HG03045 (cell line): ENCODE measurements at regions not wholly inside any gene's neighbourhood (a gene's known extent, or its start where the extent isn't known, plus 50 kb on each side); places are given as distances from the start of the nearest gene placed in this dataset.
"Not testable (repeated sequence)": the region's sequence is repeated elsewhere in the genome, so short reads cannot be mapped to it uniquely, and the experiment has no call there.

ENCODE experiments used
- ATAC-seq: cut with Tn5 transposase; IDR thresholded peaks from one replicate; pipeline ENCODE4 v1.9.1; 2021; ENCODE audit warnings: mild to moderate bottlenecking, moderate library complexity; ENCODE audit not compliant: unreplicated experiment

DNA sequence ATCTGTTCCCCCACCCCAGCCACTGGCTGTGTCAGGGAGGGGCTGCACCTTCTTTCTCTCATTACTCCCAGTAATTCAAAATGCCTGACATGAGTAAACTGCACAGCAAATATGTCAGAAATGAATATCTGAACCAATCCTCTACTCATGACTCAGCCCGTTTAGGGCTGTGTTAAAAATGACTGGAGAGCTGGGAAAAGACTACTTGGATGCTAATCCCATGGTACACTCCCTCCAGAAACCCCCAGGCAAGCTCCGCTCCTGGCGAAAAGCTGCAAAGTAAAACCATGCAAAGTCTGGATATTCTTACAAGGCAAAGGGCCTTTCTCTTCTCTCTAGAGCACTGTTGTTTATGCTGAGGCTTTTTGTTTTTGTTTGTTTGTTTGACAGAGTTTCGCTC lies 448.1 kb upstream of the DYNLRB2 start:
- ATAC-seq: no peak

DNA sequence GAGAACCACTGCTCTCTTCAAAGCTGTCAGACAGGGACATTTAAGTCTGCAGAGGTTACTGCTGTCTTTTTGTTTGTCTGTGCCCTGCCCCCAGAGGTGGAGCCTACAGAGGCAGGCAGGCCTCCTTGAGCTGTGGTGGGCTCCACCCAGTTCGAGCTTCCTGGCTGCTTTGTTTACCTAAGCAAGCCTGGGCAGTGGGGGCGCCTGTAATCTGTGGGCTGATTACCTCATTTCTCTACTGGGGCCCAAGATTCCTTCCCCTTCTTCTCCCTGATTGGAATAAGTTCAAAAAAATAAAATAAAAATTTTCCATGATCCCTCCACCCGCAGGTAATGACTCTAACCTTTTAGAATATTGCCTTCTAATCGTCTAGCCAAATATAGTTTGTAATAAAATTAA lies 449.3 kb upstream of the DYNLRB2 start:
- ATAC-seq: not testable (repeated sequence)

DNA sequence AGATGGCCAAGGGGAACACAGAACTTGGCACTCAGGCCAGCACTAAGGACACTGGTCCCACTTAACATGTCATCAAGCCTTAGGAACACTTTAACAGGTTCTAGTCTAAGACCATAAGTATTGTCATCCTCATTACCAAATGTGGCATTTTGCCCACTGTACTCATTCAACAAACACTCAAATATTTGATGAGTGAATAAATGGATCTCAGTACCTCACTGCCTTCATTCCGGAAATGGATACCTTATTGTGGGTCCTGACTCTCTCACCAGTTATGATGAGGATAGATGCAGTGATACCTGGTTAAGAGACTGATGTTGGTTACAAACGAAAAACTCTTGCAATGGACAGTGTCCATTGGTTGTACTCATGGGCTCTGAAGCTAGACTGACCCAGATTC lies 455.2 kb upstream of the DYNLRB2 start:
- ATAC-seq: no peak

DNA sequence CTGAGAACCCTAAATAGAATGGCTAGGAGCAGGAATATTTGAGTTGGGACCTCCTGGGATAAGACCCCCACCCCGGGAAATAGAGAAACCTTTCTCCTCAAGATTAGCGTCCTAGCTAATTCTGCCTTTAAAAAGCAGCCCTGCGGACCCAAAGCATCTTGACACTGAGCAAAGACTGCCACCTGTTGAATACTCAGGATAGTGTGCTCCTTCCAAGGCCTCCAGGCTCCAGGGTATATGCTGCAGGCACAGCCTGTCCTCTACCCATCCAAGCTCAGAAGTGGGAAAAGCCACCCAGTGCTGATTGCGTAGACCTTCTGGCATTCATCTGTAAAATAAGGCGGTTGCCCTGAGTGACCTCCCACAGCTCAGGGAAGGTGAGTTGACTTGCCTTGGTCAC lies 456.2 kb upstream of the DYNLRB2 start:
- no peak for ATAC-seq

DNA sequence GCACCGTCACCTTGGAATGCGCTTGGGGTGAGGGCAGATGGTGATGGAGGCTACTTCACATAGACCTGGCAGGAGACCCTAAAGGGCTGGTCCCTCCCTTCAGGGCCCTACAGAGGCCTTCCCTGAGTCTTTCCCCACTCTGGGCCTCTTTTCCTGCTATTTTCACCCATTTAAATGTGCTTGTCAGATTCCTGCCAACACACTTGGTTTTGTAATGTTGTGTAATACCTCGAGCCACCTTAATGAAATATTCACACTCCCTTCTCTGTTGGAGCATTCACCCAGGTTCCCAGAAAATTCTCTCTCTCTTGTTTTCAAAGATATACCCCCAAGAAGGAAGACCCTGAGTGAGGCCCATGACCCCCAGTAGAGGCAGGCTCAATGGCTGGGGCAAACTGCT lies 456.6 kb upstream of the DYNLRB2 start:
- ATAC-seq: no peak

DNA sequence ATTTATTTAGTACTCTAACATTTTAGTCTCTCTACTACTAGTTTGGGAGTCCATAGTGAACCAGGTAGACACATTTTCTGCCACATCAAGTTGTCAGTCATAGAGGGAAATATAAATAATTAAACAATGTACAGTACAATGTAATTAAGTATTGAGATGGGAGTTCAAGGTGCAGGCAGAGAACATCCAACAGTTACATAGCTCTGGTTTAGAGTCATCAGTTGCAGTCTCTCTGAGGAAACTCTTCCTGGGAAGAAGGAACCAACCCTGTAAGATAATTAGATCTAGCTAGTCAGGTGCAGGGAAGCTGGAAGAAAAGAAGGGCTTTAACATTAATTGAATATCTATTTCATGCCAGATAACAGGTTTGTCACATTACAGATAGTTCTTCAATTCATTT lies 457.9 kb upstream of the DYNLRB2 start:
- no peak for ATAC-seq

DNA sequence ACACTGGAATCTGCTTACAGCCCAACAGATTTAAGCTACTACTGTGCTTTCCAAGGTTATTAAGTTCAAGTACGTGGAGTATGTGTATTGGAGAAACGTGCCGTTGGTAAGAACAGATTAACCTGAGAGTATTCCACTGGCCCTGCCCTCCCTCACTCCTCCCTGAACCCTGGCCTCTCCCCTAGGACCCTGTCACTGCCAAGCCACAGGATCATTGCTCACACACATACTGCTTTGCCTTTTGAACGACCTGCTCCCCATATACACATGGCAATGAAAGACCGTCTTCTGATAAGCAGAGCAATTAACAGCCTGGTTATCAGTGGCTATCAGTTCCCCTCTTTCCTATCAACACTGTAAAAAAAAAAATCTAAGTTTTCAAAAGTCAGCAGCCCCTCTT lies 458.9 kb upstream of the DYNLRB2 start:
- no peak for ATAC-seq

DNA sequence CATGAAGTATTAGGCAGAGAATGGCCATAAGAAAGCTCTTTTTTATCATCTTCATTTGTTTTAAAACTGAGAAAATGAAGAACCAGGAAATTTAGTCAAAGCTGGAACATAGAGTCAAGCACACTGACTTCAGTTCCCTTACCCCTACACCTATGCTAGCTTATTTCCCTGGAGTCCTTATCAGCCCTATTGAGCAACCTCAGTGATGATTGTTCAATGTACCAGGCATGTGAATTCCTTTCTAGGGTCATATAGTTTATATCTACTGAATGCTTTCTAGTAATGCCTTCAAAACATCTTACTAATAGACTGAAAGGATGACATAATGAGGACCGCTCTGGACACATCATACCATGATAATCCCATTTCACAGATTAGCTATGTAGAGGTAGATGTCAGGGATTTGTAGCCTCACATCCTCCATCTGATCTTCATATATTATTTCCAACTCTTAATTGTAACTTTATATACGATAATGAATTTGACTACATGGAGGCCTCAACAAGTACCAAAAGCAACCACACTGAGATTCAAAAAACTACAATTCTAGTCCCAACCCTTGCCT lies 460.4 kb upstream of the DYNLRB2 start:
- ATAC-seq: no peak

DNA sequence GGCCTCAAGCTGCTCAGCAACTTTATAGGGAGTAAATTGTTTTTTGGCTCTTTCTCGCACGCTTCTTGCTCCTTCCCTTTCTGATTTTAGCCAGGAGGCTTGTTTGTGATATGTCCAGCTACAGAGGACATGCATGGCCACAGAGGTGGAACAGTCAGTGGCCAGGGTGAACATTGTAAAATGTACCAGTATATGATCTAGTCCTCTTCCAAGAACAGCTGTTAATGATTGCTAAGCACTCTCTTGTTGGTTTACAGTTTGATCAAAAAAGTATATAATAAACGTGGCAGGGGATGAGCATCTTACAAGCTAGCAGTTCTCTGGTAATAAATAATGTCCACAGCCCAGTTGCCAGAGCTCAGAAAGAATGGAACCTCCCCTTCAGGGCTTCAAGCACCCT lies 461.7 kb upstream of the DYNLRB2 start:
- no peak for ATAC-seq

DNA sequence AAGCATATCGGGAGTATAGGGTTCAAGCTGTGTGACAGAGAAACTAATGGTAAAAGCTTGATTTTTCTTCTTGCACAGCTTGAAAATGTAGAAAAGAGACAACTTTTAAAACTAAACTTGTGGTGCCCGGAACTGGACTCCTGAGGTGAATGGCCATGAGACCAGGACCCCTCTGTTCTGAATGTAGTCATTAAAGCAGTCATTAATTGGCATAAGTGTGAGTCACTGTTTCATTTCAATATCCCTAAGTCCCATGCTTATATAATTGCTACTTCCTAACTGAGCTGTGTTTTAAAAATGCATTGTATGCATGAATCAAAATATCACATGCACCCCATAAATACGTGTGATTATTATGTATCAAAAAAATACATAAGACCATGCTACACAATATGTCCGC lies 463.1 kb upstream of the DYNLRB2 start:
- no peak for ATAC-seq

DNA sequence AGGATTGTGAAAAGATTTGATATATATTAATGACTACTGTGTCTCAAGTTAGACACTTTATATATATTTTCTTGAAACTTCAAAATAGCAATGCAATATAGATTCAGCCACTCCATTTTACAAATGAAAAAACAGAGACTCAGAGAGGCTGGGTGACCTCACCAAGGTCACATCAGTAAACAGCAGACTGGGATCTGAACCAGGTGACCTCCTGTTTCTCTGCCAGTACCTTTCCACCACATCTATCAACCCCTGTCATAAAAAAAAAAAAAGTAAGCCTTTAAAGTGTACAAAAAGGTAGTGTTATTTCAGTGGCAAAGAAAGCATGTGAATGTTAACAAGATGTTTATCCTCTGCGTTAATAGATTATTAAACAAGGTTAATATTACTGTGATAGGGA lies 466.5 kb upstream of the DYNLRB2 start:
- no peak for ATAC-seq

DNA sequence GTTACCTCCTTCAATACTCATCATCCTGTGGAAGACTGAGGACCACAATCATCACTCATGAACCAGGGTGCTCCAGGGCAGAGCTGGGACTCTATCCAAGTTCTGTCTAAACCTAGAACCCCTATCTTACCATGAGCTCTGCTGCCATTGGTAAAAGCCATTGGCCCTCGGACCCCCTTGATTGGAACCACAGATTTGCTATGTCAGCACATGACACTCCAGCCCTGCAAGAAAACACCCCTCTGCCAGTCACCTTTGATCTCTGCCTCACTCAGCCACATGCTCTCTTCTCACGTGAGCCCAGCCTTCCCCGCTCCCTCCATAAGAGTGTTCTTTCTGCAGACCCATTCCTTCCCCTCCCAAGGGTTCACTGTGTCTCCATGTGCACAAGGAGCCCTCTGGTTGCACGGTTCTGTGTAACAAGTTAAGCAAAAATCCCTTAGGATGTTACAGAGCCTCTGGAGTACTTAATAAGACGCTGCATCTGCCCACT lies 468.8 kb upstream of the DYNLRB2 start:
- ATAC-seq: no peak

DNA sequence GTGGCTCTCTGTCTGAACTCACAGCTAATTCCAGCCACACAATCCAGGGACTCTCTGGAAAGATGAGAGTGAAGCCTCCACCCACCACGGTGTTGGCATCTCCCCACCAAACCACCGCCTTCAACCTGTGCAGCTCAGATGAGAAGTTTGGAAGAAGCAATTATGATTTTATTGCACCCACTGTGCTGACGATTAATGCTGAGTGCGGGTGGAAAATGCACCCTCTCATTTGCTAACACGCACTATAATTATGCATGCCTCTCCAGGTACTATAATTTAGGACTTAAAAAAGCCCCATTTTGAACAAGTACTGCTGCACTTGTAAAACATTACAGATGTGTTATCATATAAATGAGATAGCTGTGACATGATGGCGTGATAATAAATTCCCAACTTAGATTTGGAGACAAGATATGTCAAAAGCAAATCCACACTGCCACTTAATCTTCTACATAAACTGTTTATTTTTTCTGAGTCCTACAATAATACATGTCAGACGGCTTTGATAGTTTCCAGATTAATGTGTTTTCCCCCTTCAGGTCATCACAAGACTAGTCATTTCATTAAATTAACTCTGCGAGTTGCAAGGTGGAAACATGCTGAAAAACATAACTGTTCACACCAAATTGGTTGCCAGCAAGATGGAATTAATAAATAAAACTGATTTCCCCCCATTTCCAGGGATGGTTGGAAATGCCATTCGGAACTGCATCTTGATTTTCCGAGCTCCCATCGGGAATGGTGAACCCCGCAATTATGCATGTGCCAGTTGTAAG lies 466.5 kb upstream of the MAF start:
- no peak for ATAC-seq

DNA sequence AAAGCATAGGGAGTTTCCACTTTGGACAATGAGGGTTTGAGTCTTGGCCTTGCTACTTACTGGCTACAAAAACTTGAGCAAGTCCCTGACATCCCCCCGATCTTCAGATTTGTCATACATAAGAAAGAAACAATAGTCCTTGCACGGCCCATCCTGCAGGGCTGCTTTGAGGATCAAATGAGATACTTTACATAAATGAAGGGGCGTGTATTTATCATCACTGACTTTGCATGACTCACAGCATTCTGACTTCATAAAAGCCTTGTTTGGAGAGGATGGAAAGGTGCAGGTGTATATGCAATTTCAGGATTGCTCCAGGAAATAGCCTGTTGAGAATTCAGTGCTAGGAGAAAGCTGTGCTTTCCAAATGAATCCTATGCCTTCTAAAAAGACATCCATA lies 465.0 kb upstream of the MAF start:
- no peak for ATAC-seq

DNA sequence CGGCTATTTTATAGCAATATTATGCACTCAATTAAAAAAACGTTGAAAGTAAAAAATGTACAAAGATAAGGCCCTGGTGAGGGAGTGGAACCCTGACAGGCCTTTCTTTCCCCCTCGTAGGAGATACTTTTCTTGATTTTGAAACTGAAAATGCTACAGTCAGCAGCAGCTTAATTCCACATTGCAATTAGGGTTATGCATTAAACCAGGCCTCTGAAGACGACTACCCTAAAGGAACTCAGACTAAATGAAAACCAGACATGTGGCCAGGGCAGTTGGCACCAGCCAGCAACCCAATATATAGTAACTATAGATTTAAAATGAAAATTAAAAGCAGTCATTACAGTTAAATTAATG lies 463.2 kb upstream of the MAF start:
- ATAC-seq: no peak

DNA sequence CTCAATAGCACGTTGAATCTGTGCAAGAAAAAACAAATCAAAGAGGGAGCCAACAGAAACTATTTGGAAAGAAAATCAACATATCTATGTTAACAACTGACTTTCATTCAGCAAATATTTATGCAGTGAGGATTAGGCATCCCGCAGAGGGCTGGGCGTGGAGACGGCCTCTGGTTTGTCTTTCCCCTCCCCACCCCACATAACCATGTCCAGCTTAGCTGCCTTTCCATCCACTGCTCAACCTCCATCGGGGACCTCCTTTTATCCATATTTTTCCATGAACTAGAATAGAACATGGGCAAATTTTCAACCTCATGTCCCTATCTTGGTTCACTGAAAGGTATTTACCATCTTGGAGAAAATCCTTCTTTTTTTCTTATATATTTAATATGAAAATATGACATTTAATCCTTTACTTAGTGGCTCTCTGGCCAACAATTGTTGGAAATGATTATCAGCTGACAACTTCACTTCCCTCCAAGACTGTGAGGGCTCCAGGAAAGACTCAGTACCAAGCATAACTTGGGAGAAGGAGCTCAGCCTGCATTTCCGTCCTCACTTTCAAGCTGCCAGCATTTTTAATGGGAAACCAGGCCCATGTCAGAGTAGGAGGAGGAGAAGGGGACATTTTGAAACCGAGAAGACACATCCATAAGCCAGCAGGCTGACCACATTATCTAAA lies 462.6 kb upstream of the MAF start:
- ATAC-seq: no peak

DNA sequence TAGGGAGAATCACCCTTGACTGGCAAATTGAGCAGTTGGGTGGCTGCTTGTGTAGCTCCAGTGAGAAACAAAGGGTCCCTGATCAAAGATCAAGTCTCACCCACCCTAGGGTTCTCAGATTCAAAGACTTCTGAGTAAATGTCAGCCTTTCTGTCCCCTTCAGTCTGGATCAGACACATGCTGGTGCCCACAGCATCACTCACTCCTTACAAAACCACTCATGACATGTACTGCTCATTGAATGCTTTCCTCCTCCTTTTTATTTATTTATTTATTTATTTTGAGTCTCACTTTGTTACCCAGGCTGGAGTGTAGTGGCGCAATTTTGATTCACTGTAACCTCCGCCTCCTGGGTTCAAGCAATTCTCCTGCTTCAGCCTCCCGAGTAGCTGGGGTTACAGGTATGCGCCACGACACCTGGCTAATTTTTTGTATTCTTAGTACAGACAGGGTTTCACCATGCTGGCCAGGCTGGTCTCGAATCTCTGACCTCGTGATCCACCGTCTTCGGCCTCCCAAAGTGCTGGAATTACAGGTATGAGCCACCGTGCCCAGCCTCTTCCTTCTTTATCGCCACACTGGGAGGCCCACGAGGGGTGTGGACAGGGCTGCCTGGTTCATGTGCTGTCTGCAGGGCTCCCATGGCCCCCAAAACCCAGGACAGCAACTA lies 462.0 kb upstream of the MAF start:
- no peak for ATAC-seq

DNA sequence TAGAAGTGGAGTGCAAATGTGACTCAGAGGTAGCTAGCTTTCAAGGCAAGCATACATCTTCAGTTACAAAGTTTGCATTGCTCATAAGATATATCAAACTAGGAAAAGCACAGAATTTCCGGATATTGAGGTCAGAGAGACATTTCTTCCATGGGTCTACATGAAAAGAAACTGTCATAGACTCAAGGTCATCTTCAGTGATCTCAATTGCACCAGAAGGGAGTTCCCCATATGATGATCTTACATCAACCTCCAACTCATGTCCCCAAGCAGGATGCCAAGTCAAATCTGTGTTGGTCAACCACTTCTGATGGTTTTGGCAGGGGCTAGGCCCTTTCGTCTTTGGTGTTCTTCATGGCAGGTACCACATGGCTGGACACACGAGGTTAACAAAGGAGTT lies 459.9 kb upstream of the MAF start:
- ATAC-seq: no peak

DNA sequence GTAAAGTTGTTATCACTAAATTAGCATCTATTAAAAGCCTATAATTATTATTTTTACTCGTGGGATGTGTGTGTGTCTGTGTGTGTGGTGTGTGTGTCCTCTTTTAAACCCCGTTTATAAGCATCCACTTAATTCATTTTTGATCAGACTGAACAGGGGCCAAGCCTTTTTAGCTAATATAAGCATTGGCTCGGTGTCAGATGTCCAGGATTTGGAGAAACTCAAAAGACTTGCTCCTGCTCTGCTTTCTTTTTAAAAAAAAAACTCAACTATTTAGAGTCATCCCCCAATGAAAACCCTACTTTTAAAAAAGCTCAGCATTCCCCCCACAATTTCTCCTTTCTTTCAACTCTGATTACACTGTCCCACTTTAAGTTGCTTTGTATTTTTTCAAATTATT lies 459.3 kb upstream of the MAF start:
- no peak for ATAC-seq

DNA sequence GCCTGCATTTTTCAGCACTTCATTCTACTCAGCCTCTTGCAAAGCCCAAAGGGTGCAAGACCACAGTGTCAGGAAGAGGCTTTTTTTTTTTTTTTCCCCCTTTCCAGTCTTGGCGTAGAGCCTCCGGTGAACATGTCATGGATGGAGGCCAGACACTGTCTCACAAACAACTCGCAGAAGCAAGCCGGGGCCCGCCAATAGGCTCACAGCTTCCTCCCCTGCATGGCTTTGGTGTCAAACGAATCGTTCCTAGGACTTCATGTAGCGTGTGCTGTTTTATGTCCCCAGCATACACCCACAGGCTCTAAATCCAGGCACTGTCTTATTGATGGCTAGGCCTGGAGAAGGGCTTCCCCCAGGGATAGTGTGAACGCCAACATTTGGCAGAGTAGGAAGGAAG lies 457.7 kb upstream of the MAF start:
- no peak for ATAC-seq

DNA sequence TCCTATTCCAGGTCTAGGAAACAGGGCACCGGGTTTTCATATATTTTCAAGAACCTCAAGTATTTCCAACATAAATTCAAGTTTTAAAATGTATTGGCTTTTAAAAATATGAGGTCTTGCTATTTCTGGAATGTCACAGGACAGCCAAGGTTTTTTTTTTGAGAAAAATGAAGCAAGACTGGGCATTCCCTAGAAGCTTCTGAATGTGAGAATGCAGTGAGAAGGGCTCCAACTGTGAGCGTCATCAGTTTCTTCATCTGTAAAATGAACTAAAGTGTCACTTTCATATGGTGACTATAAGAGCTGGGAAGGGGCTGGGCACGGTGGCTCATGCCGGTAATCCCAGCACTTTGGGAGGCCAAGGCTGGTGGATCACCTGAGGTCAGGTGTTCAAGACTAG lies 455.8 kb upstream of the MAF start:
- no peak for ATAC-seq

DNA sequence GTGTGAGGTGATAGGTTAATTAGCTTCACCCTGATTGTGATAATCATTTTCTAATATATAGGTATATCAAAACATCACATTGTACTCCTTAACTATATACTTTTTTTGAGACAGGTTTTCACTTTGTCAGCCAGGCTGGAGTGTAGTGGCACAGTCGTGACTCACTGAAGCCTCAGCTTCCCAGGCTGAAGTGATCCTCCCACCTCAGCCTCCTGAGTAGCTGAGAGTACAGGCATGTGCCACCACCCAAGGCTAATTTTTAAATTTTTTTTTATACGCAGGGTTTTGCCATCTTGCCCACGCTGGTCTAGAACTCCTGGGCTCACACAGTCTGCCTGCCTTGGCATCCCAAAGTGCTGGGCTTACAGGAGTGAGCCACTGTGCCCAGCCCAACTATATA lies 455.3 kb upstream of the MAF start:
- no peak for ATAC-seq
